AG08396 (cell line): ENCODE measurements at regions not wholly inside any gene's neighbourhood (a gene's known extent, or its start where the extent isn't known, plus 50 kb on each side); places are given as distances from the start of the nearest gene placed in this dataset.
A peak's percentile ranks its signal among the peaks of the same experiment; 100 is the strongest.

Source experiments
- DNase-seq: peaks from one replicate; pipeline ENCODE4 v3.0.0; 2012; ENCODE audit warnings: low spot score, mixed read lengths

GRCh38 chr3:110530902-110531301, 540.7 kb upstream of the NECTIN3 start:
- no peak for DNase-seq

GRCh38 chr3:110533089-110533488, 538.5 kb upstream of the NECTIN3 start:
- DNase-seq, result no peak

GRCh38 chr3:110542552-110543150, 529.0 kb upstream of the NECTIN3 start:
- DNase-seq, result no peak

DNA sequence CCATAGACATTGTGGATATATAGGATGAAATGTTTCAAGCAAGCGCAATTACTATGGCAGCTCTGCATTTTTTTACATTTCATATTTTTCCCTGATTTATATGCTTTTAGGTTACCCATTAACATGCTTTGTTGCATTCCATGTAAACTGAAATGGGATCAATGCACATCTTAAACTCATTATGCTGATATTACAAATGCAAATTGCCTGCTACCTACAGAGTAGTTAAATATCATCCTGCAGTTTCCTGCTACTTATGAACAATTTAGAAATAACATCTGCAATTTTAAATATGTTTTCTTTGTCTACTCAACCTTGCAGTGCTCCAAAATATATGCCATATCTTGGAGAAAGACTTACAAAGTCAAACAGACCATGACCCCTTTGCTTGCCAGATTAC, 526.9 kb upstream of the NECTIN3 start:
- no peak for DNase-seq

DNA sequence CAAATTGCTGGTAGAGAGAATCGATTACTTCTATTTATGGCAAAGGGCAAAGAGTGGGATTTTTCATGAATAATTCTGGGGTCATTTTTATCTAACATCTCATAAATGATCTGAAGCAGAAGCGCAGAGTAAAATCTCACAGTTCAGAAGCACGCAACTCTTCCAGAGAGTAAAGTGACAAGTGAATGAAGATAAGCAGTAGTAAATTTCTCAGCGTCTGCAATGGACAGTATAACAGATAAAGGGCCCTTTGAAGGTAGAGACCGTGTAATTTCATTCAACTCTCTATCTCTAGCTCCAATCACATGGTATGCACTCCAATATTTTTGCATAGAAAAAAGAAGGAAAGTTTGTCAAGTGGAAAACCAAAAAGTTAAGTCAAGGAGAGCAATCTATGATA, 521.1 kb upstream of the NECTIN3 start:
- DNase-seq, result no peak

- no peak for DNase-seq
These were observed 509.0 kb upstream of the NECTIN3 start for GRCh38 chr3:110562621-110563020.

DNA sequence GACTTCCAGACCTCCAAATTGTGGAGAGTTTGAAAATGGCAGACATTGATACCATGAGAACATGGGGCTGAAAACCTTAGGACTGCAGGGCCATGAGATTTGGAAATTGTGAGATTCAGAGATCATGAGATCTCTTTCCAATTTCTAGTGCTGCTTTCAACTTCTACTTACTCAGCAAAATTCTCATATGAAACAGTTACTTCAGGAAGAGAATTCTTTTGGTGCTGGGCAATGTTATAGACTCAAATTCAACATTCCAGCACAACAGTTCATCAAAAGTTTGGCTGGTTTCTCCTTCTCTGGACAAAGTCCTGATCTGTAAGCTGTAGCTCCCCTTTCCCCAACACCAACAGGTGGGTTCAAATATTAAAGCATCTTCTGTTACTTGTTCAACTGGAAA, 506.9 kb upstream of the NECTIN3 start:
- no peak for DNase-seq

DNA sequence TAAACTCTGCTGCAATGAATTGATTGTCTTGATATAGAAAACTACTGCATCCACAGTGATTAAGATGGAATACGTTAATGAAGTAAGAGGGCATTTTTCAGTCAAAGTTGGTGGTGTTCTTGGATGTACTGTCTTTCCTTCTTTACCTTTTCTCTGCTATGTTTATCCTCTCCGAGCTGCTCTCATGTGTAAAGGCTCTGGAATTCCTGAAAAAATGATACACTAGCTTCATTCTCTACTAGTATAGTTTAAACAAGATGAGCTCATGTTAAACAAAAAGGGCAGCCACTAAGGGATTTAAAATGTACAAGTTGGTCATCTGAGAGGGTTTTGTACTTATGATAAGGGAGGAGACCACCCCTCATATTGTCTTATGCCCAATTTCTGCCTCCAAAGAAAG, 504.6 kb upstream of the NECTIN3 start:
- DNase-seq, result no peak

DNA sequence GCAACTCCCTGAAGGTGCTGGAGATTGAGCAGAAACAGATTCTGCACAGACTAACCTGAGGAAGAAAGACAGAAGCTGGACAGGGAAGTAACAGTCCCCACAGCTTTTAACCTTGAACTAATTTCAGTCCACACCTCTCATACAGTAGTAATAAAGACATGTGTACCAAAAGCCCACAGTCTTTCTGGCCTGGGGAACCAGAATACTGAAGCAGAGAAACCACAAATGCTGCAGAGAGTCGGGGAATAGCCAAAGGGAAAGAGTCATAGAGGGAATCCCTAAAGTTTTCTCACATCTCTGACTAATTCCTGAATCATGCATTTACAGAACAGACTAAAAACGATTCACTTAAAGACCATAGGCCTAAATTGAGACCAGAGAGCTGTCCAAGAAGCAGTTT, 503.4 kb upstream of the NECTIN3 start:
- DNase-seq, result peak; percentile 39

GRCh38 chr3:110569073-110569472, 502.5 kb upstream of the NECTIN3 start:
- DNase-seq, result no peak

GRCh38 chr3:110575702-110576101, 495.9 kb upstream of the NECTIN3 start:
- DNase-seq, result no peak

- DNase-seq, result peak; percentile 54
These were observed 494.7 kb upstream of the NECTIN3 start for GRCh38 chr3:110576960-110577359.

DNA sequence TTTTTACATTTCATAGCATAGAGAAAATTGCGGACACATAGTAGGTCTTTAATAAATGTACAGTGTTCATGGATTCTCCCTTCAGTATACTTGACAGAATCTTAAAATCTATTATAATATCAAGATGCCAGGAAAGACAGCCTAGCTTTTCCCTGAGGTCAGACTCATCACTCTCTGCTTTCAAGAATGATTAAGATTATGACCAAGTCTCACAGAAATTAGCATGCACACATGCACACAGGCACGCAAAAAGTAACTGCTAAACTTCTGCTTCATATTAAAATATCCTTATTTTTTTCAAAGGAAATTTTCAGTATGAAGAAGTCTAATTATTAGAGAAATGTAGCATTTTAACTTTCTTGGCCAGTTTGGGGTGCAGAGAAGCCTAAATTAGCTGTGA, 493.8 kb upstream of the NECTIN3 start:
- DNase-seq, result no peak

DNA sequence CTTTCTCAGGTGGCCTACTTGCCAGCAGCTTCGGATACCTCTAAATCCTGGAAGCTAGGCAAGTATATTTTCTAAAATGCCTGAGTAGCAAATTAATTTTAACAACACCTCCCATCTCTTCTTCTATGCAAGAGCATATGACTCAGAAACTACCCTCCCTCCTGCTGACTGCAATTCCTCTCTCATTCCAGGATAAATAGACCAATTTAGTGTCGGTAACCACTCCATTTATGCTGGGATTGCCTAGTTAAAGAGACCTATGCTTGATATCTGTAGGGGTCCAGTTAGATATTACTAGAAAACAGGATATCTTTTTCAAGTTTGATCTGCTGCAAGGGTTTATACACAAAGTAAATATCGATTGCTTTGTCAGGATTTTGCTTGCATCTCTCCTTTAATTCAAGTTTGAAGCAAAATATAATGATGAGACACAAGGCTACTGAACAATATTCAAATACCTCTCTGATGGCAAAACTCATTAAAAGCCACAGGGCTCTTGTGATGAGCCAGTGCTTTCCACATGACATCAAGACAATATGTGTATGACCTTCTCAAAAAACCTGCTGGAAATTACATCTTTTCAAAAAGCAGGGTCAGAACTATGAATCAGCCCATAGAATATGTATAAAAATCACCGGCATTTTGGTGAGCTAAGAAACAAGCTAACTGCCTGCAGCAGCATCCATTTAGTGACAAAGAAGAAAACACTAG, 491.6 kb upstream of the NECTIN3 start:
- DNase-seq, result no peak

GRCh38 chr3:110583373-110583935, 488.2 kb upstream of the NECTIN3 start:
- DNase-seq, result no peak

DNA sequence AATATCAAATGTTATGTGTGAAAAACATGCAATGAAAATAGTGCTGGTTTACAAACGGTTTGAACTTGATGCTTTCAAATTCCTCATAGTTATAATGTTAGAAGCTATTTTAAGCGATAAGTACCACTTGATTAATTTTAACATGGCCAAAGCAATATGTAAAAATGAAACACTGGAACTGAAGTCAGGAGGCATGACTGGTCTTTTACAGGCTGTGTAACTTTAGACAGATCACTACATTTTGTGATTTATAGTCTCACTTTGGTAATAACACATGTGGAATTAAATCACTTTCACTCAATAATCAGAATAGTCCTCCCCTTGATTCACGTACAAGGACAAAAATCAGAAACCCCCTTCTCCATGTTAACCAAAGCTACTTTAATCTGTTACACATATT, 482.7 kb upstream of the NECTIN3 start:
- no peak for DNase-seq

DNA sequence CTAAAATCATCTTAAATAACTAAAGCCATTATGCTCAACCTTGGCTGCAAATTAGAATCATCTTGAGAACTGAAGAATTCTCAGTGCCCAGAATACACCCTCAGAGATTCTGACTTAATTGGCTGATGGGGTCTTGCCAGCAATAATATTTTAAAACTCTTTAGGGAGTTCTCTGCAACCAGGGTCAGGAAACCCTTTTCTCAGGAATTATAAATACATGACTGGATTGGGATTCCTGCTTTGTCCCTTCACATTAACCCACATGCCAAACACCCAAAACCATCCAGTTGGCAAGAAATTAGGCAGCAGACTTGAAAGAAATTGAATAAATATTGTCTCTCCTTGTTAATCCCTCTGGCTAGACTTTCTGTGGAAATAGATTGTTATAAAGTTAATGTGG, 482.3 kb upstream of the NECTIN3 start:
- no peak for DNase-seq

DNA sequence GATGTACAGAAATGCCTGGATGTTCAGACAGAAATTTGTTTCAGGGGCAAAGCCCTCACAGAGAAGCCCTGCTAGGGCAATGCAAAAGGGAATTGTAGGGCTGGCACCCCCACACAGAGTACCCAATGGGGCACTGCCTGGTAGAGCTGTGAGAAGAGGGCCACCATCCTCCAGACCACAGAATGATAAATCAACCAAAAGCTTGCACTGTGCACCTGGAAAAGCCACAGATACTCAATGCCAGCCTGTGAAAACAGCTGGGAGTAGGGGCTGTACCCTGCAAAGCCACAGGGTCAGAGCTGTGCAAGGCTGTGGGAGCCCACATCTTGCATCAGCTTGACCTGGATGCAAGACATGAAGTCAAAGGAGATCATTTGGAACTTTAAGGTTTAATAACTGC, 477.9 kb upstream of the NECTIN3 start:
- no peak for DNase-seq

DNA sequence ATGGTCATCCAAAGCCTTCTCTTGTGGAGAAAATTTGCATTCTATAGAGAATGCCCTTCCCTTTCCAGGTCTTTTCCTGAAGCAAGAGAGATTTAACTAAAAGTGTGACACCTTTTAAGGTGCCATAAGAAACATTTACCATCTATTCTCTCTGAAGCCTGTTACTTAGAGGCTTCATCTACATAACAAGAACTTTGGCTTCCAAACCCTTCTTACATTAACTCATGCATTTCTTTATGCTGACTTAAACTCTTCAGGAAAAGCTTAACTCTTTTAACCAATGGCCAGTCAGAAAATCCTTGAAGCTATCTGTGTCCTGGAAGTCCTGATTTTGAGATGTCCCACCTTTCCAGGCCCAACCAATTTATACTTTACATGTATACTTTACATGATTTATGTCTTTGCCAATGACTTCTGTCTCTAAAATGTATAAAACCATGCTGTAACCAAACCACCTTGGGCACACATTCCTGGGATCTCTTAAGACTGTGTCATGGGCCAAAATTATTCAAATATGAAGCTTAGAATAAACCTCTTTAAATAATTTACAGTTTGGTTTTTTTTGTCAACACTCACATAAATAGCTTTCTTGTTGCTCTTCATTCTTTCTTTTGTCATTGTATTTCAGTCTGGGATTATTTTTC, 472.6 kb upstream of the NECTIN3 start:
- peak; percentile 11 for DNase-seq

- DNase-seq, result no peak
These were observed 463.1 kb upstream of the NECTIN3 start for GRCh38 chr3:110608566-110608965.

DNA sequence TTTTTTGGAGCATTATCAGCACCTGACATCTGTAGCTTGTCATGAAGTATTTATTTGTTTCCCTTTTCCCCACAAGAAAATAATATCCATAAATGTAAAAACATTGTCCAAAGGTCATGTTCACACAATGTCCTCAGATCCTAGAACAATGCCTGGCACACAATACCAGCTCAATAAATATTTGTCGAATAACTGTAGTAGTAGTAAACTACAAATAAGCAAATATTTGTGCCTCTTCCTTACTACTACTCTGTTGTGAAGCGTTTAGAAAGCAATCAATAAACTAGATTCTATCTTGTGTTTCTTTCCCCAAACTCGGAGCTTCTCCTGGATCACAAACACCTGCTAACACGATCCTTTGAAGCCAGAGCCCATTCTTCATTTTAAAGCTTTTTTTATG, 459.6 kb upstream of the NECTIN3 start:
- no peak for DNase-seq

- no peak for DNase-seq
These were observed 457.4 kb upstream of the NECTIN3 start for GRCh38 chr3:110614186-110614585.

DNA sequence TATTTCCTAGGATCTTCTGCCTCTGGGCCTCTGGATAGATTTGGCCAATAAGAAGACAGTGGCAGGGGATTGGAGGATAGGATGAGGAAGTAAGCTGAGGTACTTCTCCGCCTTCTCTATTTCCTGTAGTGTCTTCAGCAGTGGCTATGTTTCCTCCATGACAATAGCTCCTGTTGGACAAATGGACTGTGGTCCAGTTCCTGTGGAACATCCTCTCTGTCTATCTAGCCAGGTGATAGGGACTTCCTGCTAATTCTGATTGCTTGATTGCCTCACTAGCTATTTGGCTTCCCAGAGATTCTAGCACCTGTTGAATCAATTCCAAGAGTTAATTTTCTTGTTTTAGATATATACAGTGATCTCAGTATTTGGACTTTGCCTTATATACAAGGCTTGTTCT, 456.2 kb upstream of the NECTIN3 start:
- DNase-seq, result no peak
